ENCODE measurements at regions not wholly inside any gene's neighbourhood (a gene's known extent, or its start where the extent isn't known, plus 50 kb on each side); places are given as distances from the start of the nearest gene placed in this dataset.

GRCh38 chr4:100970414-100970813 is 376.9 kb downstream of the PPP3CA start:
- H3K36me3 ChIP-seq = no peaks in the 10 kb centered on the region
- no peaks in the 10 kb centered on the region for H3K27me3 ChIP-seq
- H3K4me1 ChIP-seq = no peaks in the 10 kb centered on the region
- intact Hi-C loops (cut with DNase I) = no loop called here
- no peak overlapping the region for H3K4me3 ChIP-seq
- H3K27ac ChIP-seq = no peak overlapping the region
- TF ChIP-seq POLR2AphosphoS5 (IDR thresholded peaks at IDR 0.05) (no peak), CTCF (IDR thresholded peaks at IDR 0.05) (no peak), POLR2A (IDR thresholded peaks at IDR 0.05) (no peak), EP300 (IDR thresholded peaks at IDR 0.05) (no peak)
- WGBS, 2 donors = 93 to 95% methylated on average over 3 of the region's 3 CpGs
- DNase-seq = no peak
- H3K9me3 ChIP-seq = no peaks in the 10 kb centered on the region

- intact Hi-C loops (cut with DNase I) = no loop called here
- Histone ChIP-seq H3K4me3 (no peak overlapping the region), H3K27me3 (no peaks in the 10 kb centered on the region), H3K27ac (no peak overlapping the region), H3K36me3 (no peaks in the 10 kb centered on the region), H3K9me3 (no peaks in the 10 kb centered on the region), H3K4me1 (no peaks in the 10 kb centered on the region)
- TF ChIP-seq POLR2A (IDR thresholded peaks at IDR 0.05) (no peak), EP300 (IDR thresholded peaks at IDR 0.05) (no peak), POLR2AphosphoS5 (IDR thresholded peaks at IDR 0.05) (no peak), CTCF (IDR thresholded peaks at IDR 0.05) (no peak)
- no peak for DNase-seq
Measured at GRCh38 chr4:100969925-100970324, 377.4 kb downstream of the PPP3CA start.

- intact Hi-C loops (cut with DNase I) = no loop called here
- no peak for TF ChIP-seq CTCF (IDR thresholded peaks at IDR 0.05)
- no peak for TF ChIP-seq POLR2A (IDR thresholded peaks at IDR 0.05)
- TF ChIP-seq EP300 (IDR thresholded peaks at IDR 0.05) = no peak
- no peak for TF ChIP-seq POLR2AphosphoS5 (IDR thresholded peaks at IDR 0.05)
- no peak for DNase-seq
- Histone ChIP-seq H3K9me3 (no peaks in the 10 kb centered on the region), H3K36me3 (no peaks in the 10 kb centered on the region), H3K27me3 (no peaks in the 10 kb centered on the region), H3K4me1 (no peaks in the 10 kb centered on the region), H3K27ac (no peak overlapping the region), H3K4me3 (no peak overlapping the region)
- WGBS, 2 donors = 80 to 85% methylated on average over 2 of the region's 2 CpGs
Measured at GRCh38 chr4:100968046-100968445, 379.3 kb downstream of the PPP3CA start.

GRCh38 chr4:100963627-100964026 is 383.7 kb downstream of the PPP3CA start:
- no peak for DNase-seq
- Histone ChIP-seq H3K27ac (no peak overlapping the region), H3K36me3 (no peaks in the 10 kb centered on the region), H3K4me3 (no peak overlapping the region), H3K9me3 (no peaks in the 10 kb centered on the region), H3K4me1 (no peaks in the 10 kb centered on the region), H3K27me3 (no peaks in the 10 kb centered on the region)
- 61 to 83% methylated on average over 1 of the region's 1 CpG for WGBS, 2 donors
- intact Hi-C loops (cut with DNase I) = no loop called here
- TF ChIP-seq EP300 (IDR thresholded peaks at IDR 0.05) (no peak), POLR2AphosphoS5 (IDR thresholded peaks at IDR 0.05) (no peak), POLR2A (IDR thresholded peaks at IDR 0.05) (no peak), CTCF (IDR thresholded peaks at IDR 0.05) (no peak)

GRCh38 chr4:100962698-100963097 is 384.6 kb downstream of the PPP3CA start:
- intact Hi-C loops (cut with DNase I) = no loop called here
- no peaks in the 10 kb centered on the region for H3K27me3 ChIP-seq
- no peak overlapping the region for H3K4me3 ChIP-seq

More at GRCh38 chr4:100962698-100963097, 384.6 kb downstream of the PPP3CA start:
- no peaks in the 10 kb centered on the region for H3K9me3 ChIP-seq
- DNase-seq = no peak
- H3K27ac ChIP-seq = no peak overlapping the region
- H3K36me3 ChIP-seq = no peaks in the 10 kb centered on the region
- no peaks in the 10 kb centered on the region for H3K4me1 ChIP-seq
- no peak for TF ChIP-seq POLR2AphosphoS5 (IDR thresholded peaks at IDR 0.05)
- TF ChIP-seq EP300 (IDR thresholded peaks at IDR 0.05) = no peak
- TF ChIP-seq POLR2A (IDR thresholded peaks at IDR 0.05) = no peak
- no peak for TF ChIP-seq CTCF (IDR thresholded peaks at IDR 0.05)

Measured in sigmoid colon (tissue), 6 donors.